ENCODE measurements at regions not wholly inside any gene's neighbourhood (a gene's known extent, or its start where the extent isn't known, plus 50 kb on each side); places are given as distances from the start of the nearest gene placed in this dataset.

DNA sequence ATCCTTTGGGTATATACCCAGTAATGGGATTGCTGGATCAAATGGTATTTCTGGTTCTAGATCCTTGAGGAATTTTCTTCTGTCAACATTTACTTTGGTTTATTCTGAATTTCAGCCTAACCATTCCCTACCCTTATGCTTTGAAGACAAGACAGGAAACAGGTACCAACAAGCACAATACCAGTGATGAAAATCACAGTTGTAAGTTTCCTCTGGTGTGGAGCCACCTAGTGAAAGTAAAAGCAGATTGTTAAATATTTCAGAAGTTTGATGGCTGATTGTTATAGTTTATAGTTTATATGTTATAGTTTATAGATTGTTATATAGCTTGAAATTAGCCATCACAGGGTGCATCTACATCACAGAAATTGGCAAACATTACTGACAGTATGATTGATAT, 104.5 kb upstream of the AGA start:
- peak; percentile 14 for DNase-seq (ENCODE audit: low read depth)
- TF ChIP-seq, protein P1, sequence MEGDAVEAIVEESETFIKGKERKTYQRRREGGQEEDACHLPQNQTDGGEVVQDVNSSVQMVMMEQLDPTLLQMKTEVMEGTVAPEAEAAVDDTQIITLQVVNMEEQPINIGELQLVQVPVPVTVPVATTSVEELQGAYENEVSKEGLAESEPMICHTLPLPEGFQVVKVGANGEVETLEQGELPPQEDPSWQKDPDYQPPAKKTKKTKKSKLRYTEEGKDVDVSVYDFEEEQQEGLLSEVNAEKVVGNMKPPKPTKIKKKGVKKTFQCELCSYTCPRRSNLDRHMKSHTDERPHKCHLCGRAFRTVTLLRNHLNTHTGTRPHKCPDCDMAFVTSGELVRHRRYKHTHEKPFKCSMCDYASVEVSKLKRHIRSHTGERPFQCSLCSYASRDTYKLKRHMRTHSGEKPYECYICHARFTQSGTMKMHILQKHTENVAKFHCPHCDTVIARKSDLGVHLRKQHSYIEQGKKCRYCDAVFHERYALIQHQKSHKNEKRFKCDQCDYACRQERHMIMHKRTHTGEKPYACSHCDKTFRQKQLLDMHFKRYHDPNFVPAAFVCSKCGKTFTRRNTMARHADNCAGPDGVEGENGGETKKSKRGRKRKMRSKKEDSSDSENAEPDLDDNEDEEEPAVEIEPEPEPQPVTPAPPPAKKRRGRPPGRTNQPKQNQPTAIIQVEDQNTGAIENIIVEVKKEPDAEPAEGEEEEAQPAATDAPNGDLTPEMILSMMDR (IDR thresholded peaks at IDR 0.05; ENCODE audit: low read length, missing control alignments) = peak; percentile 18

DNA sequence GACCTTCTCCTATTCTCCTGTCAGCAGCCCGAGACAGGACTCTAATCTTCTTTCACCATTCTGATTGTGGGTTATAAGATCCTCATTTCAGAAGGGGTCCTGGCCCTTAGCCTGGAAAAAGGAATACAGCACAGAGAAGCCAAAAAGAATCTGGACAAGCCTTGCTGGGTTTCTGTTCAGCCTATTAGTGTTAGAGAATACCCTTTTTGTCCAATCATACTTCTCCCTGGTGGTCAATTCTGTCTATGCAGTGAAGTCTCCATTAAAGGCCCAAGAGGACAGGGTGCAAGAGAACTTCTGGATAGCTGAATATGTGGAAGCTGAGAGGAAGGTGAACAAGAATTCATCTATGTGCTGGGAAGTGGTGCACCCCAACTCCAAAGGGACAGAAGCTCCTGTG, 105.7 kb upstream of the AGA start:
- H3K4me3 ChIP-seq (replicated peaks; ENCODE audit: low read depth, low read length) = no peak overlapping the region
- TF ChIP-seq, protein P1 (IDR thresholded peaks at IDR 0.05; ENCODE audit: low read length, missing control alignments) = peak; percentile 7
- DNase-seq (ENCODE audit: low read depth) = no peak

More for the DNA sequence above, 104.5 kb upstream of the AGA start:
- H3K4me3 ChIP-seq (replicated peaks; ENCODE audit: low read depth, low read length) = no peak overlapping the region

DNA sequence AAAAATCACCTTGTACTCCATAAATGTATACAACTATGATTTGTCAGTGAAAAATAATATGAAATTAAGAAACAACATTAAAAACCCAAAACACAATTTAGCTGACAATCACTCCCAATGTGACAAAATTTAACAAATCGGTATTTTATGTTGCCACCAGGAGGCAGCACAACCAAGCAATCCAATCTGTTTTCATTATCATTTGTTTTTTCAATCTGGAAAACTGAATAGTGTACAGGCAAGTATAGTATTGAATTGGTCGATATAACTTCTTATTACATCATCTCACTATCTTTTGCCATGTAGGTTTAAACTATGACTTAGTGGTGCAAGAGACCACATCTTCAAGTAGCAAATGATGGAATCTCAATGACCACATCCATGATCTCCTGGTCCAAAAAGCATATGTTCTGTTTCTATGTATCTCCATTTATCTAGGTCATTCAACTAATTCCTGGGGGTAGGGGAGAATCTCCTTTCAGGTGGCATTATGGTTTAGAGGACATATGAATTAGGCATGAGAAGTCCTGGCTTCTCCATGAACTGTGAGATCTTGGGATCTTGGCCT, 112.9 kb upstream of the AGA start:
- peak; percentile 50 for DNase-seq (ENCODE audit: low read depth)
- TF ChIP-seq, protein P1 (IDR thresholded peaks at IDR 0.05; ENCODE audit: low read length, missing control alignments) = peak; percentile 71

DNA sequence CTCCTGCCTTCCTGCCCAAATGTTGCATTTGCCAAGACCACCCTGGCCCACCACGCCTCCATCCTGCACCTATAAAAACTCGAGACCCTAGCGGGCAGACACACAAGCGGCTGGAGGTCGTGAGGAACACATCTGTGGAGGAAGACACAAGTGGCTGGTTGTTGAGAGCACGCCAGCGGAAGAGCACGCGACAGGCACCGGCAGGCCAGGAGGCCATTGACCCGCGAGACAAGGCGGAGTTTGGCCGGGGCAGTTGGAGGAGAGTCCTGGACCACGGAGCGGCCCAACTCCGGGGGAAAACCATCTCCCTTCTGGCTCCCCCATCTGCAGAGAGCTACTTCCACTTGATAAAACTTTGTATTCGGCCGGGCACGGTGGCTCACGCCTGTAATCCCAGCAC, 115.2 kb upstream of the AGA start:
- TF ChIP-seq, protein P1 (IDR thresholded peaks at IDR 0.05; ENCODE audit: low read length, missing control alignments) = no peak
- no peak for DNase-seq (ENCODE audit: low read depth)
- H3K4me3 ChIP-seq (replicated peaks; ENCODE audit: low read depth, low read length) = no peak overlapping the region

More for the DNA sequence above, 112.9 kb upstream of the AGA start:
- no peak overlapping the region for H3K4me3 ChIP-seq (replicated peaks; ENCODE audit: low read depth, low read length)

DNA sequence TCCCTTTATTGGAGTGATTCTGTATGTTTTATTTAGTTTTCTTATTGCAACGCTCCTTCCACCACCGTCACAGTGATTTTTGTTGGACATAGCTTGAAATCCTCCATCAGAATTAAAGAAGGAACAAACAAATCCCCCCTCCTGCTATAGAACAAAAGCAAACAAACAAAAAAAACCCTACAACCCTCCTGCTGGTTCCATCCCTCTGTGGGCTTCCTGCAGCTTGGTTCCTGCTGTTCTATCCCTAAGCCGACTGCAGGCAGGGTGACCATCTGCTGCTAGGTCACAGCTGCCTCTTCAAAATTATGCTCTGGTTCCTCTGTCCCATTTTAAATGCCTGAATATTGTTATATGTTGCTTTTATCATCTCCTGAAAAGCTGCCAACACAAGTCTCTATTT, 116.8 kb upstream of the AGA start:
- DNase-seq (ENCODE audit: low read depth) = no peak
- no peak overlapping the region for H3K4me3 ChIP-seq (replicated peaks; ENCODE audit: low read depth, low read length)
- TF ChIP-seq, protein P1 (IDR thresholded peaks at IDR 0.05; ENCODE audit: low read length, missing control alignments) = no peak

DNA sequence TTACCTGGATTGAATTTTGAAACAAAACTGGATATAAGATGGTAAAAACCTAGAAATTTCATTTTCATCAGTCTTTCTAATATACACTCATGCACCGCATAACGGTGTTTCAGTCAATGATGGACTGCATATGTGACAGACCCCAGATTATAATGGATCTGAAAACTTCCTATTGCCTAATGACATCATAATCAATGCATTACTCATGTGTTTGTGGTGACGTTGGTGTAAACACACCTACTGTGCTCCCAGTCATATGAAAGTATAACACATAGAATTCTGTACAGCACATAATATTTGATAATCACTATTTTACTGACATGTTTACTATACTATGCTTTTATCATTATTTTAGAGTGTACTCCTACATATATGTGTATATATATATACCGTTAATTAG, 119.9 kb upstream of the AGA start:
- no peak overlapping the region for H3K4me3 ChIP-seq (replicated peaks; ENCODE audit: low read depth, low read length)
- DNase-seq (ENCODE audit: low read depth) = no peak
- TF ChIP-seq, protein P1 (IDR thresholded peaks at IDR 0.05; ENCODE audit: low read length, missing control alignments) = no peak

DNA sequence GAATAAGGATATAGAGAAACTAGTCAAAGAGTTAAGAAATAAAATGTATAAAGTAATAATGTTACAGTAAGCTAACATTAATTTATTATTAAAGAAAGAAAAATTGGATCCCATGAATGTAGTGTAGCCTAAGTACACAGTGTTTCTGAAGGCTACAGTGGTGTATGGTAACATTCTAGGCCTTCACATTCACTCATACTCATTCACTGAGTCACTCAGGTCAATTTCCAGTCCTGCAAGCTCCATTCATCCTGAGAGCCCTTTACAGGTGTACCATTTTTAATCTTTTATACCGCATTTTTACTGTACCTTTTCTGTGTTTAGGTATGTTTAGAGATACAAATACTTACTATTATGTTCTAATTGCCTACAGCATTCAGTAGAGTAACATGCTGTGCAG, 120.6 kb upstream of the AGA start:
- TF ChIP-seq, protein P1 (IDR thresholded peaks at IDR 0.05; ENCODE audit: low read length, missing control alignments) = no peak

More for the DNA sequence above, 120.6 kb upstream of the AGA start:
- no peak overlapping the region for H3K4me3 ChIP-seq (replicated peaks; ENCODE audit: low read depth, low read length)
- DNase-seq (ENCODE audit: low read depth) = no peak
